ENCODE measurements at regions not wholly inside any gene's neighbourhood (a gene's known extent, or its start where the extent isn't known, plus 50 kb on each side); places are given as distances from the start of the nearest gene placed in this dataset.
A peak's percentile ranks its signal among the peaks of the same experiment; 100 is the strongest.

- Mint-ChIP-seq H3K4me3 (no peak overlapping the region), H3K27me3 (no peaks in the 10 kb centered on the region), H3K4me1 (peaks cover 12% of the 10 kb centered on the region), H3K9me3 (peaks cover 22 to 35% of the 10 kb centered on the region in 2 donors), H3K27ac (no peak overlapping the region)
- DNase-seq (no peak), ATAC-seq (no peak)
These were observed 568.7 kb upstream of the NOX3 start for GRCh38 chr6:156024339-156024738.

- H3K4me1 Mint-ChIP-seq: no peaks in the 10 kb centered on the region
- ATAC-seq (no peak), DNase-seq (no peak)
- H3K4me3 Mint-ChIP-seq: no peak overlapping the region
- no peaks in the 10 kb centered on the region for H3K27me3 Mint-ChIP-seq
- peaks cover 16 to 35% of the 10 kb centered on the region in 2 donors for H3K9me3 Mint-ChIP-seq
- peak overlapping the region in 1 of 2 donors; percentile 43 for H3K27ac Mint-ChIP-seq
These were observed 566.2 kb upstream of the NOX3 start for GRCh38 chr6:156021746-156022396.

- Mint-ChIP-seq H3K4me1 (peaks cover 27% of the 10 kb centered on the region), H3K27ac (no peak overlapping the region), H3K4me3 (no peak overlapping the region), H3K27me3 (no peaks in the 10 kb centered on the region), H3K9me3 (peaks cover 8 to 24% of the 10 kb centered on the region in 2 donors)
- ATAC-seq (no peak), DNase-seq (no peak)
These were observed 562.2 kb upstream of the NOX3 start for GRCh38 chr6:156017838-156018237.

GRCh38 chr6:156016186-156016976 is 560.7 kb upstream of the NOX3 start:
- ATAC-seq: no peak
- no peak for DNase-seq
- Mint-ChIP-seq H3K27me3 (no peaks in the 10 kb centered on the region), H3K4me1 (peaks cover 29% of the 10 kb centered on the region), H3K27ac (no peak overlapping the region), H3K9me3 (peaks cover 5 to 16% of the 10 kb centered on the region in 2 donors), H3K4me3 (no peak overlapping the region)

- no peak for DNase-seq
- Mint-ChIP-seq H3K9me3 (peaks cover 5 to 16% of the 10 kb centered on the region in 2 donors), H3K27me3 (no peaks in the 10 kb centered on the region), H3K27ac (no peak overlapping the region), H3K4me1 (peaks cover 35% of the 10 kb centered on the region), H3K4me3 (peak overlapping the region in 1 of 2 donors; percentile 16)
- ATAC-seq: no peak
These were observed 557.5 kb upstream of the NOX3 start for GRCh38 chr6:156013155-156013554.

GRCh38 chr6:156009656-156010055 is 554.0 kb upstream of the NOX3 start:
- H3K27me3 Mint-ChIP-seq: no peaks in the 10 kb centered on the region
- DNase-seq: no peak
- H3K9me3 Mint-ChIP-seq: no peaks in the 10 kb centered on the region
- no peak overlapping the region for H3K4me3 Mint-ChIP-seq
- no peak for ATAC-seq
- no peak overlapping the region for H3K27ac Mint-ChIP-seq
- H3K4me1 Mint-ChIP-seq: peaks cover 26% of the 10 kb centered on the region

- Mint-ChIP-seq H3K4me1 (peaks cover 4% of the 10 kb centered on the region), H3K9me3 (no peaks in the 10 kb centered on the region), H3K27me3 (no peaks in the 10 kb centered on the region), H3K27ac (no peak overlapping the region), H3K4me3 (no peak overlapping the region)
- DNase-seq (no peak), ATAC-seq (no peak)
These were observed 549.2 kb upstream of the NOX3 start for GRCh38 chr6:156004796-156005195.

GRCh38 chr6:155996151-155996550 is 540.5 kb upstream of the NOX3 start:
- no peak for ATAC-seq
- H3K4me3 Mint-ChIP-seq: no peak overlapping the region

GRCh38 chr6:155995281-155995680 is 539.6 kb upstream of the NOX3 start:
- Mint-ChIP-seq H3K4me3 (no peak overlapping the region), H3K27ac (no peak overlapping the region), H3K9me3 (peaks cover 0 to 14% of the 10 kb centered on the region in 2 donors), H3K4me1 (no peaks in the 10 kb centered on the region), H3K27me3 (no peaks in the 10 kb centered on the region)
- DNase-seq: no peak
- ATAC-seq: no peak

More at GRCh38 chr6:155996151-155996550, 540.5 kb upstream of the NOX3 start:
- Mint-ChIP-seq H3K4me1 (no peaks in the 10 kb centered on the region), H3K27me3 (no peaks in the 10 kb centered on the region), H3K27ac (no peak overlapping the region), H3K9me3 (peaks cover 0 to 14% of the 10 kb centered on the region in 2 donors)
- no peak for DNase-seq

GRCh38 chr6:155994086-155994485 is 538.4 kb upstream of the NOX3 start:
- DNase-seq (no peak), ATAC-seq (no peak)
- Mint-ChIP-seq H3K9me3 (peaks cover 0 to 14% of the 10 kb centered on the region in 2 donors), H3K27me3 (no peaks in the 10 kb centered on the region), H3K4me1 (no peaks in the 10 kb centered on the region), H3K27ac (no peak overlapping the region), H3K4me3 (no peak overlapping the region)

GRCh38 chr6:155993240-155993639 is 537.6 kb upstream of the NOX3 start:
- H3K27me3 Mint-ChIP-seq: no peaks in the 10 kb centered on the region
- peaks cover 0 to 14% of the 10 kb centered on the region in 2 donors for H3K9me3 Mint-ChIP-seq
- no peaks in the 10 kb centered on the region for H3K4me1 Mint-ChIP-seq
- DNase-seq (no peak), ATAC-seq (no peak)
- H3K27ac Mint-ChIP-seq: no peak overlapping the region
- no peak overlapping the region for H3K4me3 Mint-ChIP-seq

- Mint-ChIP-seq H3K4me3 (no peak overlapping the region), H3K4me1 (no peaks in the 10 kb centered on the region), H3K9me3 (no peaks in the 10 kb centered on the region), H3K27me3 (no peaks in the 10 kb centered on the region), H3K27ac (no peak overlapping the region)
- ATAC-seq: no peak
- DNase-seq: no peak
These were observed 530.1 kb upstream of the NOX3 start for GRCh38 chr6:155985660-155986138.

- ATAC-seq (no peak), DNase-seq (no peak)
- Mint-ChIP-seq H3K4me1 (no peaks in the 10 kb centered on the region), H3K9me3 (no peaks in the 10 kb centered on the region), H3K4me3 (no peak overlapping the region), H3K27ac (no peak overlapping the region), H3K27me3 (no peaks in the 10 kb centered on the region)
These were observed 525.1 kb upstream of the NOX3 start for GRCh38 chr6:155980768-155981079.

GRCh38 chr6:155980014-155980767 is 524.6 kb upstream of the NOX3 start:
- Mint-ChIP-seq H3K27ac (no peak overlapping the region), H3K4me3 (no peak overlapping the region), H3K4me1 (no peaks in the 10 kb centered on the region), H3K27me3 (no peaks in the 10 kb centered on the region), H3K9me3 (no peaks in the 10 kb centered on the region)
- DNase-seq (no peak), ATAC-seq (no peak)

GRCh38 chr6:155975506-155975905 is 519.9 kb upstream of the NOX3 start:
- ATAC-seq: no peak
- Mint-ChIP-seq H3K4me3 (no peak overlapping the region), H3K27me3 (no peaks in the 10 kb centered on the region), H3K9me3 (no peaks in the 10 kb centered on the region), H3K27ac (no peak overlapping the region), H3K4me1 (peaks cover 28% of the 10 kb centered on the region)
- no peak for DNase-seq

GRCh38 chr6:155974811-155975323 is 519.2 kb upstream of the NOX3 start:
- ATAC-seq: no peak
- no peaks in the 10 kb centered on the region for H3K27me3 Mint-ChIP-seq
- peaks cover 30% of the 10 kb centered on the region for H3K4me1 Mint-ChIP-seq
- H3K4me3 Mint-ChIP-seq: no peak overlapping the region
- no peak for DNase-seq
- H3K27ac Mint-ChIP-seq: no peak overlapping the region
- H3K9me3 Mint-ChIP-seq: no peaks in the 10 kb centered on the region
